Left ventricle myocardium inferior (tissue), 1 donor: ENCODE measurements at regions not wholly inside any gene's neighbourhood (a gene's known extent, or its start where the extent isn't known, plus 50 kb on each side); places are given as distances from the start of the nearest gene placed in this dataset.
"Not testable (repeated sequence)": the region's sequence is repeated elsewhere in the genome, so short reads cannot be mapped to it uniquely, and the experiment has no call there.

Experiments used
- DNase-seq: peaks from one replicate; pipeline ENCODE4 v3.0.0-alpha.2; 2020
- H3K27ac ChIP-seq: fragments of 200-600 bp; replicated peaks from 2 replicates; pipeline ENCODE4 v1.8.0; 2021
- H3K27me3 ChIP-seq: fragments of 200-600 bp; 2 replicates; pipeline ENCODE4 v1.8.0; 2021; ENCODE audit warnings: low read depth
- H3K36me3 ChIP-seq: fragments of 200-600 bp; 2 replicates; pipeline ENCODE4 v1.8.0; 2021
- H3K4me1 ChIP-seq: fragments of 200-600 bp; 2 replicates; pipeline ENCODE4 v1.8.0; 2021
- H3K4me3 ChIP-seq: fragments of 200-600 bp; 2 replicates; pipeline ENCODE4 v1.8.0; 2021; ENCODE audit warnings: mild to moderate bottlenecking, moderate library complexity
- H3K9me3 ChIP-seq: fragments of 200-600 bp; replicated peaks from 2 replicates; pipeline ENCODE4 v1.8.0; 2021
- CTCF ChIP-seq: fragments of 200-600 bp; IDR thresholded peaks from 2 replicates; pipeline ENCODE4 v1.8.0; 2021; ENCODE audit warnings: antibody characterized with exemption, mild to moderate bottlenecking, borderline replicate concordance
- intact Hi-C: fragments of 100-400 bp; cut with micrococcal nuclease; formaldehyde crosslinking; loops from one replicate; pipeline ENCODE4 v1.11.0; 2022
- donor health status: DM: no; HTN: yes; CAD: no; lungs with severe emphysema.

GRCh38 chr1:99062192-99062591 lies 57.5 kb upstream of the PLPPR5 start:
- H3K4me3 ChIP-seq = no peak overlapping the region

GRCh38 chr1:99069146-99069545 lies 64.5 kb upstream of the PLPPR5 start:
- TF ChIP-seq CTCF = no peak
- no peaks in the 10 kb centered on the region for H3K27me3 ChIP-seq
- intact Hi-C loops = no loop called here
- H3K27ac ChIP-seq = no peak overlapping the region
- H3K36me3 ChIP-seq = no peaks in the 10 kb centered on the region
- H3K9me3 ChIP-seq = no peaks in the 10 kb centered on the region
- no peaks in the 10 kb centered on the region for H3K4me1 ChIP-seq
- no peak overlapping the region for H3K4me3 ChIP-seq
- no peak for DNase-seq

More at GRCh38 chr1:99062192-99062591, 57.5 kb upstream of the PLPPR5 start:
- H3K27me3 ChIP-seq = no peaks in the 10 kb centered on the region
- no peaks in the 10 kb centered on the region for H3K36me3 ChIP-seq
- H3K4me1 ChIP-seq = no peaks in the 10 kb centered on the region
- no peak overlapping the region for H3K27ac ChIP-seq
- DNase-seq = no peak
- peaks cover 2% of the 10 kb centered on the region for H3K9me3 ChIP-seq
- TF ChIP-seq CTCF = no peak
- intact Hi-C loops = no loop called here

GRCh38 chr1:99078529-99078928 lies 73.9 kb upstream of the PLPPR5 start:
- intact Hi-C loops, H3K4me3 ChIP-seq, DNase-seq, H3K27me3 ChIP-seq, H3K27ac ChIP-seq, H3K4me1 ChIP-seq, H3K36me3 ChIP-seq: not testable (repeated sequence)
- H3K9me3 ChIP-seq = peaks cover 12% of the 10 kb centered on the region

GRCh38 chr1:99082366-99082765 lies 77.7 kb upstream of the PLPPR5 start:
- TF ChIP-seq CTCF = no peak
- peaks cover 4% of the 10 kb centered on the region for H3K9me3 ChIP-seq
- DNase-seq = no peak
- no peaks in the 10 kb centered on the region for H3K36me3 ChIP-seq
- no peaks in the 10 kb centered on the region for H3K4me1 ChIP-seq
- intact Hi-C loops = no loop called here
- no peaks in the 10 kb centered on the region for H3K27me3 ChIP-seq
- no peak overlapping the region for H3K27ac ChIP-seq
- no peak overlapping the region for H3K4me3 ChIP-seq

GRCh38 chr1:99083338-99083737 lies 78.7 kb upstream of the PLPPR5 start:
- Histone ChIP-seq H3K27me3 (no peaks in the 10 kb centered on the region), H3K36me3 (no peaks in the 10 kb centered on the region), H3K27ac (no peak overlapping the region), H3K4me3 (no peak overlapping the region), H3K9me3 (no peaks in the 10 kb centered on the region), H3K4me1 (no peaks in the 10 kb centered on the region)
- TF ChIP-seq CTCF = no peak
- intact Hi-C loops = no loop called here
- DNase-seq = no peak

GRCh38 chr1:99084562-99084961 lies 79.9 kb upstream of the PLPPR5 start:
- Histone ChIP-seq H3K27me3 (no peaks in the 10 kb centered on the region), H3K9me3 (no peaks in the 10 kb centered on the region), H3K4me3 (no peak overlapping the region), H3K27ac (no peak overlapping the region), H3K4me1 (no peaks in the 10 kb centered on the region), H3K36me3 (no peaks in the 10 kb centered on the region)
- intact Hi-C loops = no loop called here
- TF ChIP-seq CTCF = no peak
- no peak for DNase-seq
